Limb (tissue), 2 donors: ENCODE measurements at regions not wholly inside any gene's neighbourhood (a gene's known extent, or its start where the extent isn't known, plus 50 kb on each side); places are given as distances from the start of the nearest gene placed in this dataset.

ENCODE experiments used
- DNase-seq, 2 donors: peaks; one replicate each; pipeline ENCODE4 v3.0.0-alpha.2; 2016; ENCODE audit errors: extremely low spot score in 2 of 2

GRCh38 chr12:91364471-91365184 is 182.0 kb upstream of the DCN start:
- no peak for DNase-seq

GRCh38 chr12:91361864-91362263 is 179.2 kb upstream of the DCN start:
- DNase-seq = peak in 1 of 2 donors; percentile 61

- no peak for DNase-seq
Observed at GRCh38 chr12:91357381-91357780, 174.8 kb upstream of the DCN start.

- DNase-seq = no peak
Observed at GRCh38 chr12:91356405-91356804, 173.8 kb upstream of the DCN start.

GRCh38 chr12:91355150-91356006 is 172.8 kb upstream of the DCN start:
- peak; percentile 80 to 90 for DNase-seq

GRCh38 chr12:91353266-91353665 is 170.6 kb upstream of the DCN start:
- DNase-seq = no peak

- DNase-seq = no peak
Observed at GRCh38 chr12:91349476-91349875, 166.9 kb upstream of the DCN start.

GRCh38 chr12:91347481-91348214 is 165.0 kb upstream of the DCN start:
- no peak for DNase-seq

- DNase-seq = no peak
Observed at GRCh38 chr12:91346827-91347226, 164.2 kb upstream of the DCN start.

- DNase-seq = no peak
Observed at GRCh38 chr12:91344408-91344807, 161.8 kb upstream of the DCN start.

- DNase-seq = no peak
Observed at GRCh38 chr12:91343010-91343409, 160.4 kb upstream of the DCN start.

GRCh38 chr12:91339106-91339505 is 156.5 kb upstream of the DCN start:
- DNase-seq = no peak

- DNase-seq = no peak
Observed at GRCh38 chr12:91335699-91336098, 153.1 kb upstream of the DCN start.

- no peak for DNase-seq
Observed at GRCh38 chr12:91333966-91334365, 151.3 kb upstream of the DCN start.

GRCh38 chr12:91332302-91332701 is 149.7 kb upstream of the DCN start:
- peak in 1 of 2 donors; percentile 74 for DNase-seq

GRCh38 chr12:91331371-91331770 is 148.8 kb upstream of the DCN start:
- DNase-seq = no peak

GRCh38 chr12:91328451-91328850 is 145.8 kb upstream of the DCN start:
- no peak for DNase-seq

- peak in 1 of 2 donors; percentile 73 for DNase-seq
Observed at GRCh38 chr12:91327889-91328288, 145.3 kb upstream of the DCN start.

GRCh38 chr12:91327131-91327530 is 144.5 kb upstream of the DCN start:
- DNase-seq = peak in 1 of 2 donors; percentile 72

GRCh38 chr12:91326058-91327027 is 143.7 kb upstream of the DCN start:
- peak; percentile 52 to 85 for DNase-seq

- DNase-seq = no peak
Observed at GRCh38 chr12:91320999-91321398, 138.4 kb upstream of the DCN start.
